Endothelial cell of umbilical vein (primary cell): ENCODE measurements at regions not wholly inside any gene's neighbourhood (a gene's known extent, or its start where the extent isn't known, plus 50 kb on each side); places are given as distances from the start of the nearest gene placed in this dataset.

Experiments
- CTCF ChIP-seq, 2 donors: IDR thresholded peaks; 1 replicate in 1 of 2; 2 replicates in 1 of 2; pipeline ENCODE4 v1.5.1; 2011; ENCODE audit warnings: low read length in 2 of 2, mild to moderate bottlenecking in 2 of 2, moderate library complexity in 2 of 2, control low read depth in 1 of 2, inconsistent platforms in 1 of 2, low read depth in 1 of 2; ENCODE audit not compliant: insufficient read depth in 1 of 2; ENCODE audit errors: extremely low read depth in 1 of 2
- EZH2 ChIP-seq: IDR thresholded peaks from 2 replicates; pipeline ENCODE4 v1.6.1; 2012; ENCODE audit warnings: borderline replicate concordance, low read depth, mild to moderate bottlenecking, moderate library complexity, low read length, inconsistent platforms; ENCODE audit not compliant: severe bottlenecking
- JUN ChIP-seq: IDR thresholded peaks from 2 replicates; pipeline ENCODE4 v1.6.1; 2011; ENCODE audit warnings: borderline replicate concordance, low read depth; ENCODE audit not compliant: insufficient read length, insufficient read depth
- POLR2A ChIP-seq: IDR thresholded peaks from 2 replicates; pipeline ENCODE4 v1.6.1; 2012; ENCODE audit warnings: low read depth, mild to moderate bottlenecking, control low read depth, low read length
- POLR2AphosphoS5 ChIP-seq: IDR thresholded peaks from 2 replicates; pipeline ENCODE4 v1.6.1; 2012; ENCODE audit warnings: low read depth, mild to moderate bottlenecking, control low read depth, low read length, moderate library complexity; ENCODE audit not compliant: insufficient read depth

- TF ChIP-seq POLR2A (no peak), CTCF (IDR thresholded peaks at IDR 0.05; ENCODE audit: extremely low read depth in 1 of 2, insufficient read depth in 1 of 2, low read depth in 1 of 2, low read length in 2 of 2) (no peak), JUN (no peak), POLR2AphosphoS5 (no peak), EZH2 (no peak)
Observed at GRCh38 chr12:118900993-118901392, 80.3 kb upstream of the SRRM4 start.
